SK-N-SH treated with all-trans-retinoic acid at 6 μM for 48 hours (cell line): ENCODE measurements at regions not wholly inside any gene's neighbourhood (a gene's known extent, or its start where the extent isn't known, plus 50 kb on each side); places are given as distances from the start of the nearest gene placed in this dataset.

Experiments used
- ATAC-seq: fragments of 200-7000 bp; cut with Tn5 transposase; 3 replicates; pipeline ENCODE4 v1.9.1; 2020; ENCODE audit warnings: mild to moderate bottlenecking, moderate library complexity
- ARNTL ChIP-seq: fragments of 450-650 bp; formaldehyde crosslinking; IDR thresholded peaks from 2 replicates; pipeline ENCODE4 v1.5.0; 2020; ENCODE audit warnings: low read depth, mild to moderate bottlenecking, moderate library complexity, borderline replicate concordance
- CSDC2 ChIP-seq: fragments of 250-450 bp; sonication (Bioruptor Pico); IDR thresholded peaks from 2 replicates; pipeline ENCODE4 v1.5.0; 2020; ENCODE audit warnings: mild to moderate bottlenecking, moderate library complexity
- CSRNP3 ChIP-seq: fragments of 250-450 bp; sonication (Bioruptor Pico); IDR thresholded peaks from 2 replicates; pipeline ENCODE4 v1.5.1; 2021; ENCODE audit warnings: mild to moderate bottlenecking, moderate library complexity
- ESRRG ChIP-seq: fragments of 250-450 bp; sonication (Bioruptor Pico); IDR thresholded peaks from 2 replicates; pipeline ENCODE4 v1.6.1; 2021; ENCODE audit warnings: mild to moderate bottlenecking
- GLIS3 ChIP-seq: fragments of 250-450 bp; sonication (Bioruptor Pico); IDR thresholded peaks from 2 replicates; pipeline ENCODE4 v1.5.0; 2020; ENCODE audit warnings: mild to moderate bottlenecking, moderate library complexity
- ISL1 ChIP-seq: fragments of 250-450 bp; sonication (Bioruptor Pico); IDR thresholded peaks from 2 replicates; pipeline ENCODE4 v2.1.2; 2022; ENCODE audit warnings: mild to moderate bottlenecking, moderate library complexity
- OSR1 ChIP-seq: fragments of 250-450 bp; sonication (Bioruptor Pico); IDR thresholded peaks from 2 replicates; pipeline ENCODE4 v1.8.0; 2022; ENCODE audit warnings: moderate library complexity, mild to moderate bottlenecking, inconsistent platforms
- PATZ1 ChIP-seq: fragments of 250-450 bp; sonication (Bioruptor Pico); IDR thresholded peaks from 2 replicates; pipeline ENCODE4 v1.8.0; 2020; ENCODE audit warnings: mild to moderate bottlenecking, moderate library complexity, borderline replicate concordance
- PPARA ChIP-seq: fragments of 250-450 bp; sonication (Bioruptor Pico); IDR thresholded peaks from 2 replicates; pipeline ENCODE4 v1.5.0; 2020; ENCODE audit warnings: mild to moderate bottlenecking, borderline replicate concordance
- RARB ChIP-seq: fragments of 250-450 bp; sonication (Bioruptor Pico); IDR thresholded peaks from 2 replicates; pipeline ENCODE4 v1.8.0; 2021; ENCODE audit warnings: mild to moderate bottlenecking, moderate library complexity
- SNAI2 ChIP-seq: fragments of 250-450 bp; sonication (Bioruptor Pico); IDR thresholded peaks from 2 replicates; pipeline ENCODE4 v1.5.0; 2020; ENCODE audit warnings: mild to moderate bottlenecking, moderate library complexity
- TCF4 ChIP-seq: fragments of 250-450 bp; sonication (Bioruptor Pico); IDR thresholded peaks from 2 replicates; pipeline ENCODE4 v1.8.0; 2021; ENCODE audit warnings: mild to moderate bottlenecking, moderate library complexity, borderline replicate concordance
- TOX ChIP-seq: fragments of 250-450 bp; sonication (Bioruptor Pico); IDR thresholded peaks from 2 replicates; pipeline ENCODE4 v1.8.0; 2021; ENCODE audit warnings: mild to moderate bottlenecking, moderate library complexity, borderline replicate concordance
- ZC3H10 ChIP-seq: fragments of 250-450 bp; sonication (Bioruptor Pico); IDR thresholded peaks from 2 replicates; pipeline ENCODE4 v1.5.1; 2021; ENCODE audit warnings: mild to moderate bottlenecking, moderate library complexity
- ZFP30 ChIP-seq: fragments of 450-650 bp; formaldehyde crosslinking; IDR thresholded peaks from 2 replicates; pipeline ENCODE4 v1.5.0; 2022; ENCODE audit warnings: mild to moderate bottlenecking, moderate library complexity
- ZNF565 ChIP-seq: fragments of 450-650 bp; formaldehyde crosslinking; conservative IDR thresholded peaks from 2 replicates; pipeline ENCODE4 v1.5.0; 2020; ENCODE audit warnings: low read depth, mild to moderate bottlenecking, moderate library complexity
- ZNF70 ChIP-seq: fragments of 450-650 bp; formaldehyde crosslinking; IDR thresholded peaks from 2 replicates; pipeline ENCODE4 v1.5.0; 2020; ENCODE audit warnings: mild to moderate bottlenecking, moderate library complexity
- ZNF8 ChIP-seq: fragments of 450-650 bp; formaldehyde crosslinking; IDR thresholded peaks from 2 replicates; pipeline ENCODE4 v1.5.0; 2020; ENCODE audit warnings: mild to moderate bottlenecking, moderate library complexity
- TF ChIP-seq, protein P1 (sequence below): fragments of 250-450 bp; sonication (Bioruptor Pico); IDR thresholded peaks from 2 replicates; pipeline ENCODE4 v1.8.0; 2021; ENCODE audit warnings: low read depth, mild to moderate bottlenecking, moderate library complexity, borderline replicate concordance
- TF ChIP-seq, protein P2 (sequence below): fragments of 250-450 bp; sonication (Bioruptor Pico); IDR thresholded peaks from 2 replicates; pipeline ENCODE4 v1.5.1; 2020; ENCODE audit warnings: low read depth, mild to moderate bottlenecking, moderate library complexity

- TF ChIP-seq, protein P1, sequence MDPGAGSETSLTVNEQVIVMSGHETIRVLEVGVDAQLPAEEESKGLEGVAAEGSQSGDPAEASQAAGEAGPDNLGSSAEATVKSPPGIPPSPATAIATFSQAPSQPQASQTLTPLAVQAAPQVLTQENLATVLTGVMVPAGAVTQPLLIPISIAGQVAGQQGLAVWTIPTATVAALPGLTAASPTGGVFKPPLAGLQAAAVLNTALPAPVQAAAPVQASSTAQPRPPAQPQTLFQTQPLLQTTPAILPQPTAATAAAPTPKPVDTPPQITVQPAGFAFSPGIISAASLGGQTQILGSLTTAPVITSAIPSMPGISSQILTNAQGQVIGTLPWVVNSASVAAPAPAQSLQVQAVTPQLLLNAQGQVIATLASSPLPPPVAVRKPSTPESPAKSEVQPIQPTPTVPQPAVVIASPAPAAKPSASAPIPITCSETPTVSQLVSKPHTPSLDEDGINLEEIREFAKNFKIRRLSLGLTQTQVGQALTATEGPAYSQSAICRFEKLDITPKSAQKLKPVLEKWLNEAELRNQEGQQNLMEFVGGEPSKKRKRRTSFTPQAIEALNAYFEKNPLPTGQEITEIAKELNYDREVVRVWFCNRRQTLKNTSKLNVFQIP = no peak
- no peak for TF ChIP-seq ZNF565 (CRISPR knock-in tag)
- no peak for TF ChIP-seq PPARA (CRISPR knock-in tag)
- no peak for TF ChIP-seq CSDC2 (CRISPR knock-in tag)
- TF ChIP-seq CSRNP3 (CRISPR knock-in tag) = no peak
- TF ChIP-seq ZNF70 (CRISPR knock-in tag) = no peak
- no peak for TF ChIP-seq ISL1 (CRISPR knock-in tag)
- TF ChIP-seq, protein P2, sequence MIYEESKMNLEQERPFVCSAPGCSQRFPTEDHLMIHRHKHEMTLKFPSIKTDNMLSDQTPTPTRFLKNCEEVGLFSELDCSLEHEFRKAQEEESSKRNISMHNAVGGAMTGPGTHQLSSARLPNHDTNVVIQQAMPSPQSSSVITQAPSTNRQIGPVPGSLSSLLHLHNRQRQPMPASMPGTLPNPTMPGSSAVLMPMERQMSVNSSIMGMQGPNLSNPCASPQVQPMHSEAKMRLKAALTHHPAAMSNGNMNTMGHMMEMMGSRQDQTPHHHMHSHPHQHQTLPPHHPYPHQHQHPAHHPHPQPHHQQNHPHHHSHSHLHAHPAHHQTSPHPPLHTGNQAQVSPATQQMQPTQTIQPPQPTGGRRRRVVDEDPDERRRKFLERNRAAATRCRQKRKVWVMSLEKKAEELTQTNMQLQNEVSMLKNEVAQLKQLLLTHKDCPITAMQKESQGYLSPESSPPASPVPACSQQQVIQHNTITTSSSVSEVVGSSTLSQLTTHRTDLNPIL (CRISPR knock-in tag) = no peak
- no peak for TF ChIP-seq ARNTL
These were observed 1176.8 kb upstream of the GYPC start (continued) for GRCh38 chr2:125479143-125479636.

DNA sequence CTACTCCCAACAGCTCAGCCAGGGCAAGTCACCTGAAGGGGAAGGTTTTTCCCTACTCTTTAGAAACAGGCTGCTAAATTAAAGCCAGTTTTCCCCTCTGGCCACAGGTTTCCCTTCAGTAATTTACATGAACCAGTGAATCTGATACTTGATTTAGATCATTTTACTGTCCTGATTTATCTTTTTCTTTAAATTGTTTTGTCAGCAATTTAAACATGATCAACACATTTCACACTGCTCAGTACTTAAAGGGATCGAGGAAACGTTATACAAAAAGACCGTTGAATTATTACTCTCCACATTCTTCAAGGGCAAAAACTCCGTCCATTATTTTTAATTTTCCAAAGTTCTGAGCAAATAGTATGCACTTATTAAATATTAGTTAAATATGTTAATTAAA, 1165.7 kb upstream of the GYPC start:
- TF ChIP-seq ARNTL = no peak
- TF ChIP-seq RARB (CRISPR knock-in tag) = no peak
- no peak for TF ChIP-seq TOX (CRISPR knock-in tag)
- TF ChIP-seq CSDC2 (CRISPR knock-in tag) = no peak
- no peak for TF ChIP-seq ESRRG (CRISPR knock-in tag)
- no peak for TF ChIP-seq SNAI2 (CRISPR knock-in tag)
- TF ChIP-seq OSR1 (CRISPR knock-in tag) = no peak
- no peak for TF ChIP-seq PATZ1 (CRISPR knock-in tag)
- TF ChIP-seq CSRNP3 (CRISPR knock-in tag) = no peak
- TF ChIP-seq ISL1 (CRISPR knock-in tag) = no peak
- TF ChIP-seq ZC3H10 (CRISPR knock-in tag) = no peak
- no peak for TF ChIP-seq ZFP30 (CRISPR knock-in tag)
- no peak for TF ChIP-seq GLIS3 (CRISPR knock-in tag)
- TF ChIP-seq ZNF8 = no peak
- TF ChIP-seq, protein P2 (CRISPR knock-in tag) = no peak
- TF ChIP-seq ZNF70 (CRISPR knock-in tag) = no peak
- ATAC-seq = no peak

DNA sequence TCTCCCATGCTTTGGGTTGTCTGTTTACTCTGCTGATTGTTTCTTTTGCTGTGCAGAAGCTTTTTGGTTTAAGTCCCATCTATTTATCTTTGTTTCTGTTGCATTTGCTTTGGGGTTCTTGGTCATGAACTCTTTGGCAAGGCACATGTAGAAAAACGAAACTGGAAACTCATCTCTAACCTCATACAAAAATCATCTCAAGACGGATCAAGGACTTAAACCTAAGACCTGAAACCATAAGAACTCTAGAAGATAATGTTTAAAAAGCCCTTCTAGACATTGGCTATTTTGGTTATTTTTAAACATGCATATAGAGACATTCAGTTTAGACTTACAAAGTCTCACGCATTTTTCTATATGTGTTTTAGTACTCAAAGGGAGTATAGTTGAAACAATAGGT, 1164.3 kb upstream of the GYPC start:
- TF ChIP-seq ZC3H10 (CRISPR knock-in tag) = no peak
- TF ChIP-seq ARNTL = no peak
- no peak for TF ChIP-seq CSDC2 (CRISPR knock-in tag)
- TF ChIP-seq ZNF8 = no peak
- ATAC-seq = no peak

- TF ChIP-seq TOX (CRISPR knock-in tag) (no peak), ZNF70 (CRISPR knock-in tag) (no peak), ARNTL (no peak), TCF4 (CRISPR knock-in tag) (no peak)
These were observed 1143.6 kb upstream of the GYPC start for GRCh38 chr2:125512313-125512712.

More at GRCh38 chr2:125512313-125512712, 1143.6 kb upstream of the GYPC start:
- no peak for ATAC-seq
